ENCODE measurements at regions not wholly inside any gene's neighbourhood (a gene's known extent, or its start where the extent isn't known, plus 50 kb on each side); places are given as distances from the start of the nearest gene placed in this dataset.

DNA sequence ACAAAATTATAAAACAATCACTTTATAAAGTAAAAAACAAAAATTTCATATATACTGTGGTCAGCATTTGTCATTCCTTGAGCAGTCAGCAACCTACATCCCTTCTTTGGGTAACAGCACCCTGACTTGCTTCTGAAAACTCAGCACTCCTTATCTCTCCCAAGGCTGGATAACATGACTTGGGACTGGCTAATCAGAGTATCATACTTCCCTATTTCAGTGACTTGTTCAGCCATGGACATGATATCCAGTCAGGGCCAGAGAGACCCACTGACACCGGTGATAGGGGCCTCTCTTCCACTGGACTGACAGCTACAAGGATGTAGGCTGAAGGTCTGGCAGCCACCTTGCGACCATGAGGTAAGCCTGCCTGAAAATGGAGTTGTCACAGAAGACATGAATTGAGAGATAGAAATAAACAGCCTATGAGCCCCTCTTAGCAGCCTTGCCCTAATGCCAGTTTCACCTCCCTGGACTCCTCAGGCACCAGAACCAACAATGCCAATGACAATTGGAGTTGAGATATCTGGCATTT, 84.4 kb upstream of the NEBL start:
- no peak for DNase-seq (ENCODE audit: low read depth in 2 of 2)

- DNase-seq (ENCODE audit: low read depth in 2 of 2): no peak
These were observed 81.5 kb upstream of the NEBL start for GRCh38 chr10:20978617-20979016.

GRCh38 chr10:20977300-20977699, 80.2 kb upstream of the NEBL start:
- DNase-seq (ENCODE audit: low read depth in 2 of 2): no peak

GRCh38 chr10:20976891-20977290, 79.8 kb upstream of the NEBL start:
- no peak for DNase-seq (ENCODE audit: low read depth in 2 of 2)

GRCh38 chr10:20976390-20976789, 79.3 kb upstream of the NEBL start:
- no peak for DNase-seq (ENCODE audit: low read depth in 2 of 2)

- DNase-seq (ENCODE audit: low read depth in 2 of 2): no peak
These were observed 78.1 kb upstream of the NEBL start for GRCh38 chr10:20975236-20975635.

- no peak for DNase-seq (ENCODE audit: low read depth in 2 of 2)
These were observed 75.8 kb upstream of the NEBL start for GRCh38 chr10:20972925-20973324.

DNA sequence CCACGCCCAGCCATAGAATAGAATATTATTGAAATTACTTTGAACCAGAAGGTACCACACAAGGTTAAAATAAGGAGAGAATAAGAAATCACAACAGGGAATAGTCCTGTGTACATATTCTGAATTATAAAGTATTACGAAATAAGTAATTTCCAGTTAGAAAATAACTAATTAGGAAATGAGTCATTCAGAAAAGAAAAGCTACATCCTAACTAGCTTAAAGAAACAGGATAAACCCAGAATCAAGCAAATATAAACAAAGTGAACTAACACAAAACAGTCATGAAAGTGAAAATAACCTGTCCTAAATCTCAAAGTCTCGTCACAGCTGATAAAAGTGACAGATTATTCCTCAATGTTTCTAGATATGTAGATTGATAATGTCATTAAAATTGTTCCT, 74.8 kb upstream of the NEBL start:
- no peak for DNase-seq (ENCODE audit: low read depth in 2 of 2)

DNA sequence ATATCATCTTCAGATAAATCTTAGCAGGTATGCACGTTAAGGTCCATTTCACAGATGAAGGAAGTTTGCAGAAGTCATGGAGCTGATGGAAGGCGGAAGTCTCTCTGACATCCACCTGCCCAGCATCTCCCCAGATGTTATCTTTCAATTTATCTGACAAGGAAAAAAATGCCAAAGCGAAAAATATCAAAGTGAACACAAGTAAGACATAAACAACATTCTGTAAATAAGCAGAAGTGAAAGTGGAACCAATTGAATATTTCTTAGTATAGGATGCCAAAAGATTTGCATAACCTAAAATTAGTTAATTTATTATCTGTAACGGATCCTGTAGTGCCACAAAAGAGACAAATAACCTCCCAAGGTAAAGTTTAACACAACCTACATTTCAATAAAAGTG, 73.6 kb upstream of the NEBL start:
- no peak for DNase-seq (ENCODE audit: low read depth in 2 of 2)

DNA sequence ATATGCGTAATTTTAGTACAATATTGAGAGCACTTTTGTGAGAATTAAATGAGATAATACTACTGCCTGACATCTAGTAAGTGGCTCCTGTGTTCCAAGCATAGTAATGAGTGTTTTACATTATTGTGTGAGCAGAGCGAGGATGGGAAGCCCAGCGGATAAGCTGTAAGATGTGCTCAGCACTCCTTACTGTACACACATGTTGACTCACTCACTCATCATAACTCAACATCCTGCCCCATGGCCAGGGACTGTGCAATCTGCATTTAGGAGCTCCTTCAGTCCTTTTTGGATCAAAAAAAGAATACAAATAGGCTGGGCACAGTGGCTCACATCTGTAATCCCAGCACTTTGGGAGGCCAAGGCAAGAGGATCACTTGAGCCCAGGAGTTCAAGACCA, 72.9 kb upstream of the NEBL start:
- DNase-seq (ENCODE audit: low read depth in 2 of 2): no peak

DNA sequence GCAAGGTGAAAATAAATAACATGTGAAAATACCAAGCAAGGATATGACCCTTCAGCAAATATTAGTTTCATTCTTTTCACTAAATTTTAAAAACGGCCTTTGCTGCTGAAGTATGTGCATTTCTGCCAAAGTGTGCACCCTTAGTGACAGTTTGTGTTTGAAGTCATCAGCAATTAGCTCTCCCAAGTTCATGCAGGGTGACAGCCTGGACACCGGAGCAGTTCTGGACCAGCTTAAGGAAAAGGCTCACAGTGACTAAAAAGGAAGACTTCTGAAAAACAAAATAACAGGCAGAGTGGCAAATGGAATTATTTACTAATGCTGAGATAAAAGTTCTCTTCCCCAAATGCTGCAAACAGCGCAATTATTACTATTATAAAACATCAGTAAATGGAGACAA, 69.3 kb upstream of the NEBL start:
- no peak for DNase-seq (ENCODE audit: low read depth in 2 of 2)

DNA sequence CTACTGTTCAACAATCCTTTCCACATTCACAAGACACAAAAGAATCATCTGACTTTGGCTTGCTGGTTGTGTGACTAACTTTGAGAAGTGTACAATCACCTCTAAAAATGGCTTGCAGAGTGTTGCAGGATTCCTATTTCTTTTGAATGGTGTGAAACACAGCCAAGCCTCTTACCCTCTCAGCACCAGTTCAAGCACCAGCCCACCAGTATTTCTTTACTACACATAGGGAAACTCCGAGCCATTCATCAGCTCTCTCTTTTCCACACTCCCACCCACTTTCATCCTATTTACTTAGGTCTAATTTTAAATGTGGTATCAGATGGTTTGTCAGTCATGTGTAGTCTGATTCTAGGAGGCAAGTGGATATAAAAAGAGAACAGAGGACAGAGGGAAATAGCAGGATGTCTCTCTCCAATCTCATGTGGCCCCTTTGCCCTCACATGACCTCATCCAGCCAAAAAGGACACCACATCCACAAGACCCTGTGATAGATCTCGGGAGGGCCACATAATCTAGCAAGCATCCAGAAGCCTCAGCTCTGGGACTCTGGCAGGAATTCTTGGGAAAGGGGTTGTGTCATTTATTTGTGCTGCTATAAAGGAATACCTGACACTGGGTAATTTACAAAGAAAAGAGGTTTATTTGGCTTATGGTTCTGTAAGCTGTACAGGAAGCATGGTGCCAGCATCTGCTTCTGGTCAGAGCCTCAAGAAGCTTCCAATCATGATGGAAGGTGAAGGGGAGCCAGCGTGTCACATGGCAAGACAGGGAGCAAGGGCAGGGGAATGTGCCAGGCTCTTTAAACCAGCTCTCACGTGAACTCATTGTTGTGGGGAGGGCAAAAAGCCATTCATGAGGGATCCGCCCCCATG, 66.8 kb upstream of the NEBL start:
- no peak for DNase-seq (ENCODE audit: low read depth in 2 of 2)

DNA sequence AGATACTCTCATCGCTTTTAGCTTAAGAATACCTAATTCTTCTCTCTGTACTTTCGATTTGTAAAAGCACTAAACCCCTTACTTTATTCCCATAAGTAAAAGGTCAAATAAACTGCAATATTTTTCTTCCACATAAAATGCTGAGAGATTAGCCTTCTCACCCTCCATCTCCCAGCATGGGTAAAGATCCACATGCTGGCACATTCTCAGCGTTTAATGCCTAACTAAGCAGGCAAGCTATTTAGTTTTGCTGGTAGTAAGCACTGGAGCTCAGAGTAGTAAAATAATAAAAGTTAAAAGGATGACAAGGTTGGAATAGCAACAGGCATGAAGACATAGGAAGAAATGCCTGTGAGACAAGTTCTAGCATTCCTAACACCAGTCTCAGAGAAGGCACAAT, 65.9 kb upstream of the NEBL start:
- DNase-seq (ENCODE audit: low read depth in 2 of 2): no peak

GRCh38 chr10:20962165-20962564, 65.1 kb upstream of the NEBL start:
- DNase-seq (ENCODE audit: low read depth in 2 of 2): no peak

GRCh38 chr10:20959242-20959641, 62.1 kb upstream of the NEBL start:
- DNase-seq (ENCODE audit: low read depth in 2 of 2): no peak

GRCh38 chr10:20958764-20959163, 61.7 kb upstream of the NEBL start:
- DNase-seq (ENCODE audit: low read depth in 2 of 2): no peak

- no peak for DNase-seq (ENCODE audit: low read depth in 2 of 2)
These were observed 61.1 kb upstream of the NEBL start for GRCh38 chr10:20958225-20958624.

DNA sequence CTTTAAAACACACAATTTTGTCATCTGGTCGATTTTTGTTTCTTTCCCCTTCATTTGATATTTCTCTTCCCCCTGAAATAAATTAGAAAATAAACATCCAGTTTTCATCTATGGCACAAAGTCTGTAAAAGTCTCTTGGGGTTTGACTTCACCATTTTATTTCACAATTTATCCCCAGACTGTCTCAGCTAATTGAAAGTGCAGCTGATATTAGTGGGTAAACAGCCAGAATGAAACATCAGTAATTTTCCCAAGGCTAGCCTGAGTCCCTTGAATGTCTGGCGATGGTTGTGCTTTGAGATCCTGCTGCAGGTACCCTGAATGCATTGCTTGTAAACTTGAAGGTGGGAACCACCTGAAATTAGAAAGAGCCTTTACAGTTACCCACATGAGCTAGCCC, 60.6 kb upstream of the NEBL start:
- no peak for DNase-seq (ENCODE audit: low read depth in 2 of 2)

GRCh38 chr10:20956843-20957242, 59.7 kb upstream of the NEBL start:
- DNase-seq (ENCODE audit: low read depth in 2 of 2): no peak

DNA sequence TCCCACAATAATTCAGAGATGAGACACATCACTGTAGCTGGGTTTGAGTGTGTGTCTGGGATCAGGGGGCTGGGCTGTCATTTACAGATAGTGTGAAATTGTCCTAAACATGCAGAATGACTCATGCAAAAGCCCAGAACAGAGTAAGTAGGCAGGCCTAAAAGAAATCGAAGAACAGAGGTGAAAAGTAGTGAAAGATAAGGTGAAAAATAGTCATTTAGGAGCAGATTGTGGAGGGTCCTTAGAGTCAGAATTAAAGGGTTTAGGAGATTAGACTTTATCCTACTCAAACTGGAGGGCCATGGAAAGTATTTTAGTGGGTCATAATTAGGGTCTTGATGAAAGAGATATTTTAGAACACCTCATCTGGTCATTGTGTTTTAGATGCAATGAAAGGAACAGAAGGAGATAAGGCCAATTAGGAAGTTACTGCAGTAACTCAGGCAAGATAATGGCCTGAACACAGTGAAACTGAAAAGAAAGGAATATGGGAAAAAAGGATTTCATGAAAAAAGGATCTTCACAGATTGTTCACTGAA, 58.3 kb upstream of the NEBL start:
- DNase-seq (ENCODE audit: low read depth in 2 of 2): no peak

DNA sequence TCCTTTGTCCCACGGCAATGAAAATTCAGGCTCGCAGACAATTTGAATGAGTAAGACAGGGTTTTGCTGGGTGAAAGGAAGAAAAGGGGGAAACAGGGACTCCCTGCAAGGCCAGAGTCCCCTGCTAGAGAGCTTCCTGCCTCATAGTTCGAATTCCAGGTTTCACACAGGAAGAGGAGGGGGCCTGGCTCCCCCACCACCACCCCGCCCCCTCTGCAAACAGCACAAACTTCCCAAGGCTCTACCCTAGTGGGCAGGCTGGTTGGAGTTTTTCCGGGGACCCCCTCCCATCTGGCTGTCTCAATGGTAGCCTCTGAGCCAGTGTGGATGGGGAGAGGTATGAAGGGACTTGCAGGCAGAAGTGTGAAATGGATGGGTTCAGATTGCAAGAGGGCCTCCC, 57.4 kb upstream of the NEBL start:
- DNase-seq (ENCODE audit: low read depth in 2 of 2): no peak

GRCh38 chr10:20953120-20953519, 56.0 kb upstream of the NEBL start:
- DNase-seq (ENCODE audit: low read depth in 2 of 2): no peak

- no peak for DNase-seq (ENCODE audit: low read depth in 2 of 2)
These were observed 52.9 kb upstream of the NEBL start for GRCh38 chr10:20949967-20950366.

All from stimulated activated CD8-positive, alpha-beta memory T cell treated with anti-CD3 and anti-CD28 coated beads, Interleukin-15, amount 100 ng/mL, for 48 hours (primary cell).